ENCODE measurements at regions not wholly inside any gene's neighbourhood (a gene's known extent, or its start where the extent isn't known, plus 50 kb on each side); places are given as distances from the start of the nearest gene placed in this dataset.

DNA sequence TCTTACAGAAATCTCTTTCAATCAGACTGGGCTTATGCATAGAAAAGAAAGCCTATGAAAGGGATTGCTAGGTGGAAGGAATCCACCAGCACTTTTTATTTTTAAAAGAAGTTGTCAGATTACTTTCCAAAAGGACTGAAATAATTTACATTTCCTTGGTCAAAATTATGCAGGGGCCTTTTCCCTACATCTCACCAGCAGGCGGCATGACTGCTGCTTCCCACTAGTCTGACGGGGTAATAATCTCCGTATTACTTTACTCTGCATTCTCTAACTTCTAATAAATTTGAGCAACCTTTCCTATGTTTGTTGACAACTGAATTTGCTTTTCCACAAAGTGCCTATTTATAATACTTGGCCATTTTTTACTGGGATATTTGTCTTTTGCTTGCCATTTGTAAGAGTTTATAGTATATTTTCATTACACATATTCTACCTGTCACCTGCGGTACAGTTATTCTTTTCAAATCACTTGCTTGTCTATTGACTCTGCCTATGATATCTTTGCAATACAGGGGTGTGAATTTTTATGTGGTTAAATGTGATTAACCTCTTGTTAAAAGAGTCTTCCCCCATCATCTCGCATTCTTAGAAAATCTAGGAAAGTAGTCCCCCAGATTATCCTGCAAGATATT, 51.9 kb upstream of the USP47 start:
- 63 to 64% methylated on average over 5 of the region's 5 CpGs for WGBS, 2 donors
- intact Hi-C loops (cut with DNase I), result loop anchor here (5.0 to 10.0 kb wide), 3 partner anchors 165 to 855 kb away; partner anchors contain the start of gene GALNT18
- peaks cover 0 to 8% (median 0%) of the 10 kb centered on the region in 4 donors for H3K27me3 ChIP-seq
- H3K4me3 ChIP-seq, result no peak overlapping the region
- H3K27ac ChIP-seq, result no peak overlapping the region
- peaks cover 0 to 9% (median 0%) of the 10 kb centered on the region in 3 donors for H3K4me1 ChIP-seq
- no peaks in the 10 kb centered on the region for H3K9me3 ChIP-seq
- TF ChIP-seq, protein P1, sequence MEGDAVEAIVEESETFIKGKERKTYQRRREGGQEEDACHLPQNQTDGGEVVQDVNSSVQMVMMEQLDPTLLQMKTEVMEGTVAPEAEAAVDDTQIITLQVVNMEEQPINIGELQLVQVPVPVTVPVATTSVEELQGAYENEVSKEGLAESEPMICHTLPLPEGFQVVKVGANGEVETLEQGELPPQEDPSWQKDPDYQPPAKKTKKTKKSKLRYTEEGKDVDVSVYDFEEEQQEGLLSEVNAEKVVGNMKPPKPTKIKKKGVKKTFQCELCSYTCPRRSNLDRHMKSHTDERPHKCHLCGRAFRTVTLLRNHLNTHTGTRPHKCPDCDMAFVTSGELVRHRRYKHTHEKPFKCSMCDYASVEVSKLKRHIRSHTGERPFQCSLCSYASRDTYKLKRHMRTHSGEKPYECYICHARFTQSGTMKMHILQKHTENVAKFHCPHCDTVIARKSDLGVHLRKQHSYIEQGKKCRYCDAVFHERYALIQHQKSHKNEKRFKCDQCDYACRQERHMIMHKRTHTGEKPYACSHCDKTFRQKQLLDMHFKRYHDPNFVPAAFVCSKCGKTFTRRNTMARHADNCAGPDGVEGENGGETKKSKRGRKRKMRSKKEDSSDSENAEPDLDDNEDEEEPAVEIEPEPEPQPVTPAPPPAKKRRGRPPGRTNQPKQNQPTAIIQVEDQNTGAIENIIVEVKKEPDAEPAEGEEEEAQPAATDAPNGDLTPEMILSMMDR (IDR thresholded peaks at IDR 0.05), result peak in 5 of 6 experiments; percentile 33 to 64 (median 50)
- TF ChIP-seq POLR2A (IDR thresholded peaks at IDR 0.05), result no peak
- no peak for DNase-seq
- no peaks in the 10 kb centered on the region for H3K36me3 ChIP-seq

DNA sequence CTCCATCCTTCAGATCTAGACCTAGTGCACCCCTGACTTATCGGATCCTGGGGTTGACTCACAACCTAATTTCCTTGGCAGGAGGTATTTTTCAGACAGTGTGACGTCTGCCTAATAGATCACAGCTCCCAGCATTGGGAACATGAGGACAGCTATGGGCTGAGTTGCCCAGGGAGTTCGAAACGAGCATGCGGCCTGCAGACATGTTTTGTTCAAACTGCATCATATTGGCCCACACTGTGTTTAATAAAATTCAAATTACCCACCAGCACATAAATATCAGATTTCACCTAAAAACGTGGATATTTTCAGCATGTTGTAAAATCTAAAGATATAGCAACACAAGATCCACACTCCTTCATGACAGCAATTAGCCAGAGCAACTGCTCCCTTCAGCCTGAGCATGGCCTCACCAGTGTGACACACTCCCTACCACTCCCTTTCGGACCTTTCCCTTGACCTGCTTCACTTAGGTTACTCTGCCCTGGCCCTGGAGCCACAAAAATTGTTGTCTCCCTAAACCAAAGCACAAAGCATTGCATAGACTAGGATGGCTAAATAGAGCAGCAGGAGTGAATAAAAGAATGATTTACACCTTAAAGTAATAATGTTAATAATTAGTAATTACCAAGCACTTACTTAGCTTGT, 53.6 kb upstream of the USP47 start:
- Histone ChIP-seq H3K36me3 (no peaks in the 10 kb centered on the region), H3K4me3 (no peak overlapping the region), H3K4me1 (peaks cover 0 to 9% (median 0%) of the 10 kb centered on the region in 3 donors), H3K9me3 (no peaks in the 10 kb centered on the region), H3K27me3 (peaks cover 0 to 2% (median 0%) of the 10 kb centered on the region in 4 donors), H3K27ac (no peak overlapping the region)
- WGBS, 2 donors, result 58 to 62% methylated on average over 7 of the region's 7 CpGs
- no peak for TF ChIP-seq POLR2A (IDR thresholded peaks at IDR 0.05)
- TF ChIP-seq, protein P1 (IDR thresholded peaks at IDR 0.05), result peak in 1 of 6 experiments; percentile 3
- DNase-seq, result no peak
- intact Hi-C loops (cut with DNase I), result loop anchor here (5.0 to 10.0 kb wide), 3 partner anchors 163 to 853 kb away; partner anchors contain the start of gene GALNT18

DNA sequence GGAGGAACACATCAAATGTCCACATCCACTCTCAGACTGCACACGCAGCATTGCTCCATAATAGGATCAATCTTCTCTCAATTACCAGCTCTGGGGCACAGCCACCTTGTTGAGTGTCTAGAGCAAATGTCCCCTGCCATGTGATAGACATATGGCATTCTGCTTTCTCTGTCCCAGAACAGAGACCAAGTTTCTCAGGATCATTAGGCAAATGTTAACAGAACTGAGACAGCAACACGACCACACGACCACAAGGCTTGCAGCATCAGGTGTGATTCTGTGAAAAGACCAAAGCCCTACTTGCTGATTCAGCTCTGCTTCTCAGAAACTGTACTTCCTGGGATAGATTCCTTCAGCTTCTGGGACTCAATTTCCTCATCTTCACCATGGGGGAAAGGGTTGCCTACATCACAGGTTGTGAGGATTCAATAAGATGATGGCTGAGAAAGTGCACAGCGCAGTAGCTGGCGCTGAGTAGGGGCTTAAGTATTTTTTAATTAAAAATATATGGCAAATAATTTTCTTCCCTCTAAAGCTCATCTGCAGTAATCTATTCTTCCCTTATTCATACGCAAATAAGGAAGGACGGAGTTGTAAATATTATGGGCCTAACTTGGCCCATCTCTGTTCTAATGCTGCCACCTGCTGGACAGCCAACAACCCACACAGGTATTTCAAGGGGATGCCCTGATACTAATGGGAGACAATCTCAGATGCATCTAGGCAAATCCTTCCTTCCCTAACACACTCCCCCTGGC, 54.3 kb upstream of the USP47 start:
- no peaks in the 10 kb centered on the region for H3K36me3 ChIP-seq
- H3K4me1 ChIP-seq, result peaks cover 0 to 14% (median 0%) of the 10 kb centered on the region in 3 donors
- intact Hi-C loops (cut with DNase I), result loop anchor here (5.0 to 10.0 kb wide), 3 partner anchors 163 to 853 kb away; partner anchors contain the start of gene GALNT18
- H3K4me3 ChIP-seq, result no peak overlapping the region
- WGBS, 2 donors, result 54 to 72% methylated on average over 5 to 7 of the region's 7 CpGs
- H3K27ac ChIP-seq, result no peak overlapping the region
- no peaks in the 10 kb centered on the region for H3K27me3 ChIP-seq
- DNase-seq, result peak; percentile 3
- TF ChIP-seq POLR2A (IDR thresholded peaks at IDR 0.05), result no peak
- TF ChIP-seq, protein P1 (IDR thresholded peaks at IDR 0.05), result peak; percentile 77 to 94 (median 90)
- H3K9me3 ChIP-seq, result no peaks in the 10 kb centered on the region

DNA sequence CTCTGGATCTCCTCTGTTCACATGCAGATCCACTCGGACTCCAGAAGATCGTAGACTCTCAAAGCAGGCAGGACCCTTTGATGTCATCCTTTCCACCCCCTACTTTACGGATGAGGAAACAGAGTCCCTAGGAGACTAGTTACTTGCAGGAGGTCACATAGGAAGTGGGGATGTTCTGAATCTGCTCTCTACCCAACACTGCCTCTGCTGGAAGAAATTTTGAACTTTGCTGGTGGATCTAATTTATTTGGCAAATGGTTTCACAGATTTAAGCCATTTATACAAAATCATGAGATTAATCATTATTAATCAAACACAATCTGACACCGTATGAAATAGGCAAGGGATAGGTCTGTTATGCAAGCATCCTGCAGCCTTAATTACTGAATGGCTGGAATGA, 55.0 kb upstream of the USP47 start:
- WGBS, 2 donors, result 52 to 76% methylated on average over 2 to 4 of the region's 4 CpGs
- intact Hi-C loops (cut with DNase I), result loop anchor here (5.0 to 10.0 kb wide), 3 partner anchors 162 to 852 kb away; partner anchors contain the start of gene GALNT18
- no peak for DNase-seq

More for the DNA sequence above, 55.0 kb upstream of the USP47 start:
- H3K4me3 ChIP-seq, result no peak overlapping the region
- no peaks in the 10 kb centered on the region for H3K9me3 ChIP-seq
- H3K27me3 ChIP-seq, result no peaks in the 10 kb centered on the region
- H3K36me3 ChIP-seq, result no peaks in the 10 kb centered on the region
- TF ChIP-seq POLR2A (IDR thresholded peaks at IDR 0.05), result no peak
- TF ChIP-seq, protein P1 (IDR thresholded peaks at IDR 0.05), result peak; percentile 13 to 49 (median 32)
- no peak overlapping the region for H3K27ac ChIP-seq
- peaks cover 0 to 21% (median 0%) of the 10 kb centered on the region in 3 donors for H3K4me1 ChIP-seq

All from esophagus squamous epithelium (tissue), 5 donors.